ENCODE measurements at regions not wholly inside any gene's neighbourhood (a gene's known extent, or its start where the extent isn't known, plus 50 kb on each side); places are given as distances from the start of the nearest gene placed in this dataset.
"Not testable (repeated sequence)": the region's sequence is repeated elsewhere in the genome, so short reads cannot be mapped to it uniquely, and the experiment has no call there.

- no peak for DNase-seq (ENCODE audit: low read depth in 3 of 3)
Measured at GRCh38 chr16:13708347-13709120, 211.4 kb upstream of the ERCC4 start.

DNA sequence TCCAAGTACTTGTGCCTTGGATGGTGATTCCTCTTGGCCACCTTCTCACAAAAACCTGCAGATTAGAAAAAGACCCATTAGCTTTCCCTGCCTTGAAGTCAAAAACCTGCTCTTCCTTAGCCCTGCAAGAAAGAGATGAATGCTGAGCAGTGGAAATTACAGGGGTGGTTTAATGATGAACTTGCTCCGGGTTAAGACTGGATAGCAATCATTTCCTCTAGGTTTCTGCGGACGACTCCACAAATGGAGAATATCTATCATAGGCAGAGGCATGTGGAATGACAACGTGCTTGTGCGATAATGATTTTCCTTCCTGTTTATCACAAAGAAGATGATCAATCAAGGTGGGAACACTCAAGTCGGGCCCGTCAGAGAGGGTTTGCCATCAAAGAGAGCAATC is 201.2 kb upstream of the ERCC4 start:
- DNase-seq (ENCODE audit: low read depth in 3 of 3) = no peak

DNA sequence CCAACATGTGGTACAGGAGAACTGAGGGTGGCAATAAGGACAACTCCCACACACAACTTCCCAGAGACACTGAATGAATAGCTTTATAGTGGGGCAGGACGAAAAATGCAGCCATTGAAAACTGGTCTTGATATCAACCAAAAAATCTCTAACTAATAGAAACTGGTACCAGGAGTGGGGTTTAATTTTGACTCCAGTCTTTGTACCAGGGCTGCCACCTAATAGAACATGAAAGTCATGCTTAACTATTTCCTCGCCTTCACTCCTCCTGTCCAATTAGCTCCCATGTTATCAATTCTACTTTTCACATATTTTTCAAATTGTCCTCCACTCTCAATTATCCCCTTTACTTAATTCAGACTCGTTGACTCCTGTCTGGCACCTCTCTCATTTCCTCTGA is 192.0 kb upstream of the ERCC4 start:
- DNase-seq (ENCODE audit: low read depth in 3 of 3) = no peak

GRCh38 chr16:13733561-13733960 is 186.4 kb upstream of the ERCC4 start:
- no peak for DNase-seq (ENCODE audit: low read depth in 3 of 3)

DNA sequence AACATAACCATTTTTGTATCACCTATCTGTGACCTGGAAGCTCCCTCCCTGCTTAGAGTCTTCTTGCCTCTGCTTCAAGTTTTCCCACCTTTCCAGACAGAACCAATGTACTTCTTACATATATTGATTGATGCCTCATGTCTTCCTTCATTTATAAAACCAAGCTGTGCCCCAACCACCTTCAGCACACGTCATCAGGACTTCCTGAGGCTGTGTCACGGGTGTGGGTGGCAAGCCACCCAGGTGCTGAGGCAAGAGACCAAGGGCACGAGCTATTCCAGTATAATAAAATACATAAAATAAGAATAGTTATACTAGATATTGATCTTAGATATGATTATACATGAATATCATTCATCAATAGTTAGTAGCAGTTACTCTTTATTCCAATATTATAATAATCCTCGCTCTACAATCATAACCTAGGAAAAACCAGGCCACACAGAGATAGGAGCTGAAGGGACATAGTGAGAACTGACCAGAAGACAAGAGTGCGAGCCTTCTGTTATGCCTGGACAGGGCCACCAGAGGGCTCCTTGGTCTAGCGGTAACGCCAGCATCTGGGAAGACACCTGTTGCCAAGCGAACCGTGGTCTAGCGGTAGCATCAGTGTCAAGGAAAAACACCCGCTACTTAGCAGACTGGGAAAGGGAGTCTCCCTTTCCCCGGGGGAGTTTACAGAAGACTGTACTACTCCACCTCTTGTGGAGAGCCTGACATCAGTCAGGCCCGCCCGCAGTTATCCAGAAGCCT is 180.2 kb upstream of the ERCC4 start:
- DNase-seq (ENCODE audit: low read depth in 3 of 3) = not testable (repeated sequence)

GRCh38 chr16:13742928-13743327 is 177.0 kb upstream of the ERCC4 start:
- no peak for DNase-seq (ENCODE audit: low read depth in 3 of 3)

GRCh38 chr16:13743571-13743970 is 176.4 kb upstream of the ERCC4 start:
- no peak for DNase-seq (ENCODE audit: low read depth in 3 of 3)

- DNase-seq (ENCODE audit: low read depth in 3 of 3) = no peak
Measured at GRCh38 chr16:13756411-13757140, 163.4 kb upstream of the ERCC4 start.

- no peak for DNase-seq (ENCODE audit: low read depth in 3 of 3)
Measured at GRCh38 chr16:13766334-13766733, 153.6 kb upstream of the ERCC4 start.

- DNase-seq (ENCODE audit: low read depth in 3 of 3) = no peak
Measured at GRCh38 chr16:13767215-13767614, 152.7 kb upstream of the ERCC4 start.

- DNase-seq (ENCODE audit: low read depth in 3 of 3) = no peak
Measured at GRCh38 chr16:13768471-13768870, 151.5 kb upstream of the ERCC4 start.

DNA sequence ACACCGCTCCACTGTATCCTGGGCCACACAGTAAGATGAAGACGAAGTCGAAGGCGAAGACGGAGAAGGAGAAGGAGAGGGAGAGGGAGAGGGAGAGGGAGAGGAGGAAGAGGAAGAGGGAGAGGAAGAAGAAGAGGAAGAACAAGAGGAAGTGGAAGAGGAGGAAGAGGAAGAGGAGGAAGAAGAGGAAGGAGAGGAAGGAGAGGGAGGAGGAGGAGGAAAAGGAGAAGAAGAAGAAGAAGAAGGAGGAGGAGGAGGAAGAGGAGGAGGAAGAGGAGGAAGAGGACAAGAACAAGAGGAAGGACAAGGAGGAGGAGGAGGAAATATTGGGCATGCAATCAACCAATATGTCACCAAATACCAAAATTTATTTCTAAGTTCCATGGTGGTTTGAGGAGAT is 149.5 kb upstream of the ERCC4 start:
- no peak for DNase-seq (ENCODE audit: low read depth in 3 of 3)

DNA sequence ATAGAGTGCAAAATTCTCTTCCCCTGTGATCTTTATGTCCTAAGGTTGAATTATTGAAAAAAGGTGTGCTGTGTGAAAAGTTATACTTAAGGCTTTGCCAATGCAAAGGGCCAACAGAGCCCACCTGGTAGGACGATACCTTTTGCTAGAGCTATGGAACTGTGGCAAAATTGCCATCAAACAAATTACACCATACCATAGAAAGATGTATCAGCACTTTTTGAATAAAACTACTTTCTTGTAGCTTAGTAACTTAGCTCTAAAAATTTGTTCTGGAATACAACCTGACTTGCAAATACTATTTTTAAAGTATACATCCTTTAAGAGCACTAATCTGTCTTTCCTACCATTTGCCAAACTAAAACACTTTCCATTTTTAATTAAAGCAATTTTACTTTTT is 147.2 kb upstream of the ERCC4 start:
- DNase-seq (ENCODE audit: low read depth in 3 of 3) = no peak

- DNase-seq (ENCODE audit: low read depth in 3 of 3) = no peak
Measured at GRCh38 chr16:13779676-13780075, 140.3 kb upstream of the ERCC4 start.

- no peak for DNase-seq (ENCODE audit: low read depth in 3 of 3)
Measured at GRCh38 chr16:13780406-13781168, 139.4 kb upstream of the ERCC4 start.

DNA sequence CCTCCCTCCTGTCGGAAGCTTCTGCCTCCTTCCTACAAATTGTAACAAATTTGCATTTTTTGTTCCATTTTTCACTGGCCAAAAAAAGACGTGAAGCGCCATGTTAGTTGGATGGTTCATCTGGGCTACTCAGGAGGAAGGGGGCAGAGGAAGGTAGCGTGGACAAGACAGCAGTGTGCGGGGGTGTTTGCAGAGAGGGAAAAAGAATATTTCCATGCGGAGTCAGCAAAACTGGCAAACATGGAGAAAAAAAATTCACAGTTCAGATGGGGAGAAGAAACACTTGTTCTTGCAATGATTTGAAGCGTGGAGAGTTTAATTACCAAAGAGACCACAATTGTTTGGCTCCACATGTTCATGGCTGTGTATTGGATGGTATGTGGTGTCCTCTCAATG is 138.8 kb upstream of the ERCC4 start:
- no peak for DNase-seq (ENCODE audit: low read depth in 3 of 3)

DNA sequence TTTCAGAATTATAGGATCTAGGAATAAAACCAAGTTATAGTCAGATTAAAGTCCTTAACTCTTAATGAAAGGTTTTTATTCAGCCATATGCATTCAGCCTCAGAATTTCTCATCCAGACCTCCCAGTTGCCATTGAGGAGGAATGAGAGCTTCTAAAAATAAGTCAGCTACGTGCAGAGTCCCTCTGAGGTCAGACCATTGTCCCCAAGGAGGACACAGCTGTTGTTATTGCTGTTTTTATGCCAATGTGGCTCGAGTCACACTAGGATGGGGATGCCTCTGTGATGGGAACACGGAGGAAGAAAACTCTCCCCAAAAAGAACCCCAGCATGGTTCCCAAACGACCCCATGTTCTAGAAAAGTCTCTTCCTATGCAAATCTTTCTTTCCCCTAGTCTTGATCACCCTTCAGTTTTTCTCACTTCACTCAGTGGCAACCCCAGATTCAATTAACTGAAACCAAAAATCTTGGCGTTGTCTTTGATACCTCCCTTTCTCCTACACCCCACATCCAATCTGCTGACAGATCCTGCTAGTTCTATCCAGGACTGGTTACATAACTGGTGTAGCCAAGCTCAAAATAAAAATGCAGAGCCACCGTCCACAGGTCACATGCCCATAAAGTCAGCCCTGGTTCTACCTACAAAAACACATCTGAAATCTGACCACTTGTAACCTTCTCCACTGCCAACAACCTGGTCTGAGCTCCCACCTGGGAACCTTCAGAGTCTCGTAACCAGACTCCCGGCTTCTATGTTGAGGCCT is 138.2 kb upstream of the ERCC4 start:
- DNase-seq (ENCODE audit: low read depth in 3 of 3) = no peak

DNA sequence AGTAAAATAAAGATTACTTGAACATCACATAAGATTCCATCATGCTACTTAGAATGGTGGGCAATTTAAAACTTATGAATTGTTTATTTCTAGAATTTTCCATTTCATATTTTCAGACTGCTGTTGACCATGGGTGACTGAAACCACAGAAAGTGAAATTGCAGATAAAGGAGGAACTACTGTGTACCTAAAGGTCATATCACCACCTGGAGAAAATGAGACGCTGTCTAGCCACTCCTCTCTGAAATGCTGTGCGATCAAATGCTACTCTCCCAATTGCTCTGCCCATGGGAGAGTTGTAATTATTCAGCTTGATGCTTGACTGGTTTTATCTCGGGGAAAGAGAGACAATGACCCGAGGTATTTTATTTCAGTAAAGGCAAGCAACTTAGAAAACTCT is 128.9 kb upstream of the ERCC4 start:
- DNase-seq (ENCODE audit: low read depth in 3 of 3) = no peak

GRCh38 chr16:13793841-13794409 is 126.0 kb upstream of the ERCC4 start:
- no peak for DNase-seq (ENCODE audit: low read depth in 3 of 3)

DNA sequence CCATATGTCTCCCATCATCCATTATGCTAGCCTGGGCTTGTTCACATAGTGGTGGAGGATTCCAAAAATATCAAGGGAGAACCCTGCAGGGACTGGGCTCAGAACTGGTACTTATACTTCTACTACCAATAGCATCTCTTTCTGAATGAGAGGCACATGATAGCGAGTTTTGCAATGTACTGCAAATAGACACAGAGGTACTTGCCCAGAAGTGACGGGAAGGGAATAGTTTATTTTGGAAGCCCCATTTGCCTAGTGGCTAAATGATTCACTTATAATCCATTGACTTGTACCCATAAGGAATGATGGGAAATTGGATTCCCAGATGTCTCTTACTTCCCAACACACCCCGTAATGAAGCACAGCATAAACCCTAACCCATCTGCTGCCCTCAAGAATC is 124.8 kb upstream of the ERCC4 start:
- no peak for DNase-seq (ENCODE audit: low read depth in 3 of 3)

- no peak for DNase-seq (ENCODE audit: low read depth in 3 of 3)
Measured at GRCh38 chr16:13797718-13798117, 122.2 kb upstream of the ERCC4 start.

All from stimulated activated CD4-positive, alpha-beta T cell treated with anti-CD3 and anti-CD28 coated beads, TNF-alpha, amount 100 ng/mL, for 48 hours (primary cell).